ENCODE measurements at regions not wholly inside any gene's neighbourhood (a gene's known extent, or its start where the extent isn't known, plus 50 kb on each side); places are given as distances from the start of the nearest gene placed in this dataset.
"Not testable (repeated sequence)": the region's sequence is repeated elsewhere in the genome, so short reads cannot be mapped to it uniquely, and the experiment has no call there.

DNA sequence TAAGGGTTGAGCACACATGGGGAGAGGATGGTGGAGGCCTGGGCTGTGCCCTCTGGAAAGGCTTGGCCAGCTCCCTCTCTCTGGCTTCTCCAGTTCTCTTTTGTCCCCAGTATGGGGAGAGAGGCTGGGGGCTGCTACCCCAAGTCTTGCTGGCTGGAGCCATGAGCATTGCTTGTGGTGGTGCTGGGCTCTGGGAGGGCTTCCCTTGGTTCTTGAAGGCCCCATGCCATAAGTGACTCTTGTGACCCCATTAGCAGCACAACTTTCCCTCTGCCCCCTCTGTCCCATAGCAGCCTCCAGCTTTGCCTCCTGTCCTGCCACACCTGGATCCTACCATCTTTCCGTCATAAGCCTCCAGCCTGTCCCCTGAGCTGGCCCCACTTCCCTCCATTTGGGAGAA is 177.5 kb downstream of the TRIM43 start:
- H3K27ac ChIP-seq; H3K36me3 ChIP-seq; H3K4me3 ChIP-seq; H3K9me3 ChIP-seq; H3K4me1 ChIP-seq; DNase-seq; H3K27me3 ChIP-seq; intact Hi-C loops (cut with DNase I; ENCODE audit: low total_unique reads): not testable (repeated sequence)
- WGBS, 5 donors, result 58 to 100% (median 93%) methylated on average over 1 of the region's 1 CpG

DNA sequence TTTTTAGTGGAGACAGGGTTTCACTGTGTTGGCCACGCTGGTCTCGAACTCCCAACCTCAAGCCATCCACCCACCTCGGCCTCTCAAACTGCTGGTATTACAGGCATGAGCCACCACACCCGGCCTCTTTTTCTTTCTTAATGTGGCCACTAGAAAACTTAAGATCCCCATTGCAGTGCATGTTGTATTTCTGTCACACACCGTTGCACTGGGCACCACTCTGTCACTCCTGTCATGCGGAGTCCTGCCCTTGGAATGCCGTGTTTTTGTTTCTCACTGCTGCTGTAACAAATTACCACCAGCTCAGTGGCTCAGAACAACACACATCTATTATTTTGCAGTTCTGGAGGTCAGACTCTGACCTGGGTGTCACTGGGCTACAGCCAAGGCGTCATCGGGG is 178.9 kb downstream of the TRIM43 start:
- DNase-seq; H3K9me3 ChIP-seq; H3K4me3 ChIP-seq; H3K27ac ChIP-seq; H3K4me1 ChIP-seq; H3K36me3 ChIP-seq; H3K27me3 ChIP-seq; intact Hi-C loops (cut with DNase I; ENCODE audit: low total_unique reads): not testable (repeated sequence)
- 79 to 94% (median 86%) methylated on average over 7 of the region's 9 CpGs for WGBS, 5 donors

DNA sequence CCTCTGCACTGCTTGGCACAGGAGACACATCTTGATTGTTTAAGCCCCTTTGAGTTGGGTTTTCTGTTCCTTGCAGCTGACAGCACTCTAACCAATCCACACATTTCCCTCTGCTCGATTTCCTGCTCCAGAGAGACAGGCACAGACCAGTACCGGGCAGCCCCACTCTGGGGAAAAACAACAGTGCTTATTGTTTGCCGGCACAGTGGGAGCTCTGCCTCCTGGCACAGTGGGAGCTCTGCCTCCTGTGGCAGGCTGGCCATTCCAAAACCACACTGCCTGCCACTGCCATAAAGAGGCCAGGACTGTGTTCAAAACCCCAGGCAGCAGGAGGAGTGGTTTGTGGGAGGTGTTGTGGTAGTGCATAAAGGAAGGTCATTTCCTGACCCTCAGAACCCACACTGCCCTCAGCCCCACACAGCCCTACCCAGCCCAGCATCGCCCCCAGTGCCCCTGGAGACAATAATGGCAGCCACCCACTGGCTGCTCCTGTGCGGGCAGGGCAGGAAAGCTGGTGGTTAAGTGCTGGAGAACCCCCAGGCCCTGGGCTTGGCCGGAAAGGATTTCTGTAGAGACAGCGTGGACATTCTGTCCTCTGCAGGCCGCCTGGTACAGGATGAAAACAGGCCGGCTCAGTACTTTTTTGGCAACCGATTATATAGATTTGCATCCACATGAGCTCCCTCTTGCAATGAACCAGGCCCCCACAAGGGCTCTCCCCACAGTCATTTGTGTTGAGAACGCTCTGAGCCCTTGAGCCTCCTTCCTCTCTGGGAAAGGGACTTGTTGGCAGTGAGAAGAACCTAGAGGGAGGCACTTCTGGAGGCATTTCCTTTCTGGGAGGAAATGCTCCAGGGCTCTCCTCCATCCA is 182.8 kb downstream of the TRIM43 start:
- H3K4me3 ChIP-seq; H3K36me3 ChIP-seq; H3K27ac ChIP-seq; H3K9me3 ChIP-seq; DNase-seq; H3K4me1 ChIP-seq; intact Hi-C loops (cut with DNase I; ENCODE audit: low total_unique reads); H3K27me3 ChIP-seq: not testable (repeated sequence)
- 83 to 93% (median 86%) methylated on average over 2 to 4 of the region's 11 CpGs; no CpG with 5 or more reads in 1 of the 5 donors for WGBS, 5 donors

DNA sequence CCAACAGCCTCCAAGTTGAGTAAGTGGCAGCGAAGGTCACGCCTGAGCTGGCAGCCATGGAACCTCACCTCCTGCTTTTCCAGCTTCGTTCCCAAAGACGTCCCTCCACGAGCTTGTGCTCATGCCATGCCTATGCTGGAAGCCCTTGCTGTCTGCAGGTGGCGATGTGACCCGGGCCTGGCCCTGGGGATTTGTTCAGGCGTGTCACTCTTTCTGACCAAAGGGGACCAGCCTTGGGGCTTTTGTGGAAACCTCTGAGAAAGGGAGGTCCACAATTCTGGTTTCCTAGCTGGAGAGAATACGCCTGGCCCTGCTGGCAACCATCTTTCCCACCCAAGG is 183.4 kb downstream of the TRIM43 start:
- H3K4me3 ChIP-seq; H3K27me3 ChIP-seq; H3K36me3 ChIP-seq; H3K27ac ChIP-seq; DNase-seq; H3K4me1 ChIP-seq; intact Hi-C loops (cut with DNase I; ENCODE audit: low total_unique reads); H3K9me3 ChIP-seq: not testable (repeated sequence)
- WGBS, 5 donors, result 40 to 77% (median 47%) methylated on average over 1 to 5 of the region's 9 CpGs; no CpG with 5 or more reads in 1 of the 5 donors
